ENCODE measurements at regions not wholly inside any gene's neighbourhood (a gene's known extent, or its start where the extent isn't known, plus 50 kb on each side); places are given as distances from the start of the nearest gene placed in this dataset.

- TF ChIP-seq ELF4 (IDR thresholded peaks at IDR 0.05) (no peak), TARDBP (IDR thresholded peaks at IDR 0.05) (no peak)
These were observed 375.1 kb upstream of the ST8SIA4 start for GRCh38 chr5:101278011-101278687.

Measured in HEK293T (cell line).